HUES64 (cell line): ENCODE measurements at regions not wholly inside any gene's neighbourhood (a gene's known extent, or its start where the extent isn't known, plus 50 kb on each side); places are given as distances from the start of the nearest gene placed in this dataset.

Source experiments
- H3K27ac ChIP-seq: 2 replicates; pipeline ENCODE4 v1.7.0; 2013; ENCODE audit warnings: low read depth, low read length, inconsistent platforms
- H3K27me3 ChIP-seq: 2 replicates; pipeline ENCODE4 v1.6.1; 2013; ENCODE audit warnings: mild to moderate bottlenecking, low read length; ENCODE audit not compliant: insufficient read depth
- H3K36me3 ChIP-seq: 2 replicates; pipeline ENCODE4 v1.6.1; 2013; ENCODE audit warnings: mild to moderate bottlenecking, low read length; ENCODE audit not compliant: insufficient read depth
- H3K4me1 ChIP-seq: 2 replicates; pipeline ENCODE4 v1.6.1; 2013; ENCODE audit warnings: mild to moderate bottlenecking, low read length, moderate library complexity; ENCODE audit not compliant: insufficient read depth
- H3K4me3 ChIP-seq: 2 replicates; pipeline ENCODE4 v1.5.1; 2013; ENCODE audit warnings: mild to moderate bottlenecking, low read length, moderate library complexity
- H3K9ac ChIP-seq: 2 replicates; pipeline ENCODE4 v1.6.1; 2013; ENCODE audit warnings: mild to moderate bottlenecking, low read depth, low read length
- H3K9me3 ChIP-seq: 2 replicates; pipeline ENCODE4 v1.6.1; 2013; ENCODE audit warnings: low read depth, low read length; ENCODE audit not compliant: insufficient read depth
- WGBS: fragments of 150-250, 120-280 bp; methylation state at CpG from one replicate; pipeline ENCODE4 v1.1.7; 2013; ENCODE audit warnings: missing lambda C conversion rate; 5-methylcytosine and 5-hydroxymethylcytosine counted together

DNA sequence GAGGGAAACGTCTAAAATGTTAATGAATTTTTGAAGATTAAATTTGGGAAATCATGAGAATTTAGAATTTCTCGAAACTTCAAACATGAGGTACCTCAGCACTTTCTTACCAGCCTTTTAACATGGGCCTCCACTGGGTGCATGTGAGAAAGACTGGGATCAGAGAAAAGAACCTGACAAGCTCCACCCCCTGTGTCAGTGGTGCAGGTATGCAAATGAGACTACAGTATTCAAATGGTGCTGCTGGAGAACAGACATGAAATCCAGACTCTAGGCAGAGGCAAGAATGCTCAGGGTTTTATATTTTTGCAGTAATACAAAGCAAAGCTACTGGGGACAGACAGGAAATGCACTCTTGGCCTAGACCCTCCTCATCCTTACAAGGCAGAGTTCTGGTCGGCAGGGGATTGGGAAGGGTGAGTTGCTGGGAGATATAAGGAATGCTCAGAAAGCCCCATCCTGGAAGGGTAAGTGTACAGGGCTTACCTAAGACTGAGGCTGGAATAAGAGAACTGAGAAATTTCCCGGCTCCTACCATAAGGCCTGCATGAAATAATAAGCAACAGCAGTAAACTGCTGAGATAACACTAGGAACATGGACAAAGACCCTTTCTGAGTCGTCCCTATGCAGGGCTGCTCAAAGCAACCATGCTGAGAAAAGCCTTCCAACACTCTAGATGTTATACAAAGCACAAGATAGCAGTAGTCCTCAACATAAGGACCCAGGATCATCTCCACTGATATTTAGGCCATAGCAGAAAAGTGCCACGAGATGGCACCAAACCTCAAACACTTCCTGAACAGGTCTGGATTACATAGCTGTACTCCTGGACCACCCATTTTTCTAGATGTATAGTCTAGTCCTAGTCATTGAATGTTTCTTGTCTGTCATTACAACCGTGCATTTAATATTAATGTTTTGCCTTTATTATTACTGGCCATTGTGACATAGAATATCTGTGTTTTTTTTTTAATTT, 260.8 kb downstream of the RASSF9 start:
- Histone ChIP-seq H3K4me3 (no peak overlapping the region), H3K9ac (no peak overlapping the region), H3K36me3 (no peaks in the 10 kb centered on the region), H3K4me1 (peaks cover 10% of the 10 kb centered on the region), H3K27me3 (no peaks in the 10 kb centered on the region), H3K9me3 (no peaks in the 10 kb centered on the region), H3K27ac (no peak overlapping the region)
- 56% methylated on average over 7 of the region's 7 CpGs for WGBS

- WGBS, result 96% methylated on average over 3 of the region's 3 CpGs
These were observed 255.5 kb downstream of the RASSF9 start for GRCh38 chr12:85580562-85581168.

DNA sequence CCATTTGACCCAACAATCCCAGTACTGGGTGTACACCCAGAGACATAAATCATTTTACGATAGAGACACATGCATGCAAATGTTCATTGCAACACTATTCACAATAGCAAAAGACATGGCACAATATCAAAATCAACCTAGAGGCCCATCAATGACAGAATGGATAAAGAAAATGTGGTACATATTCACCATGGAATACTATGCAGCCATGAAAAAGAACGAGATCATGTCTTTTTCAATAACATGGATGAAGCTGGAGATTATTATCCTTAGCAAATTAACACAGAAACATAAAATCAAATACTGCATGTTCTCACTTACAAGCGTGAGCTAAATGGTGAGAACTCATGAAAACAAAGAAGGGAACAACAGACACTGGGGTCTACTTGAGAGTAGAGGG, 249.1 kb downstream of the RASSF9 start:
- H3K27me3 ChIP-seq, result no peaks in the 10 kb centered on the region
- WGBS, result over 99% methylated on average over 3 of the region's 3 CpGs
- H3K36me3 ChIP-seq, result no peaks in the 10 kb centered on the region
- no peak overlapping the region for H3K9ac ChIP-seq
- peaks cover 5% of the 10 kb centered on the region for H3K9me3 ChIP-seq
- peaks cover 14% of the 10 kb centered on the region; the same call in 1 of the 2 replicates for H3K4me1 ChIP-seq
- H3K4me3 ChIP-seq, result no peak overlapping the region
- no peak overlapping the region for H3K27ac ChIP-seq

More at GRCh38 chr12:85580562-85581168, 255.5 kb downstream of the RASSF9 start:
- H3K27ac ChIP-seq, result no peak overlapping the region
- H3K9ac ChIP-seq, result no peak overlapping the region
- H3K36me3 ChIP-seq, result no peaks in the 10 kb centered on the region
- no peaks in the 10 kb centered on the region for H3K9me3 ChIP-seq
- H3K27me3 ChIP-seq, result no peaks in the 10 kb centered on the region
- no peaks in the 10 kb centered on the region for H3K4me1 ChIP-seq
- H3K4me3 ChIP-seq, result no peak overlapping the region

DNA sequence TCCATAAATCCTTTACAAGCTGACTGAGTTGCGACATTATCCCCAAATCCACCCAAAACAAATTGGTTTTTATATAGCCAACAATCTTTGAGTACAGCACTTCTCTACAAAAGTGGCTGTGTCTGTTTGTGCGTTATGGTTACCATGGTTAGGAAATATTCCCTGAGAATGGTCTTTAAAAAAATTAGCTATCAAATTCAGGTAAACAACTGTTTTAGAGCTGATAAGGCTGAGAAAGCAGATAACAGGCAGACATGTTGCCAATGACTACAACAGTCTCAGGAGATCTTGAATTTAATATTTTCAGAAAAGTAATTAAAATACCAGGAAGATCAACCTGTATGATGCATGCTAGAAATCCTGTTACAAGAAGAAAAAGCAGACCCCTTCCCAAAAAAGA, 248.0 kb downstream of the RASSF9 start:
- H3K9me3 ChIP-seq, result peaks cover 5% of the 10 kb centered on the region
- H3K4me3 ChIP-seq, result no peak overlapping the region
- H3K27ac ChIP-seq, result no peak overlapping the region
- 95% methylated on average over 2 of the region's 2 CpGs for WGBS
- no peaks in the 10 kb centered on the region for H3K36me3 ChIP-seq
- H3K9ac ChIP-seq, result no peak overlapping the region
- peaks cover 14% of the 10 kb centered on the region; the same call in 1 of the 2 replicates for H3K4me1 ChIP-seq
- no peaks in the 10 kb centered on the region for H3K27me3 ChIP-seq

- Histone ChIP-seq H3K9ac (no peak overlapping the region), H3K36me3 (no peaks in the 10 kb centered on the region), H3K4me3 (no peak overlapping the region), H3K4me1 (no peaks in the 10 kb centered on the region), H3K9me3 (peaks cover 7% of the 10 kb centered on the region; the same call in 1 of the 2 replicates), H3K27me3 (no peaks in the 10 kb centered on the region), H3K27ac (no peak overlapping the region)
- 100% methylated on average over 1 of the region's 2 CpGs for WGBS
These were observed 235.4 kb downstream of the RASSF9 start for GRCh38 chr12:85600841-85601240.

DNA sequence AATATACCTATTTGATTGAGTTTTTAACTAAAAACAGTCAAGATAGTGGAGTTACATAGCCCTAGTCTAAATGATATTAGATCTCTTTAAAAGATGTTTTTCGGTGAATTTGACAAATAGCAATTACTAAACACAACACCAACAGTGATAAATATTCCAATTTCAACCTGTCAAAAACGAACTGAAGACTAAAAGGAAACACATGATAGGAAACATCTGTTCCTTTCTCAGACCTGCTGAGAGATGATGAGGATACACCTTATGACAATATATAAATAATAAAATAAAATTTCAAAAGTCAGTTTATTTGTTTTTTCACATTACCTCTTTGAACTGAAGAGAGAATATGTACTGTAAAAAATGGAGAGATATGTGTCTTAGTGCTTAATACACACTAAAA, 232.7 kb downstream of the RASSF9 start:
- no peak overlapping the region for H3K9ac ChIP-seq
- H3K27me3 ChIP-seq, result no peaks in the 10 kb centered on the region
- H3K27ac ChIP-seq, result no peak overlapping the region
- H3K4me1 ChIP-seq, result no peaks in the 10 kb centered on the region
- 89% methylated on average over 2 of the region's 2 CpGs for WGBS
- no peaks in the 10 kb centered on the region for H3K9me3 ChIP-seq
- no peaks in the 10 kb centered on the region for H3K36me3 ChIP-seq
- H3K4me3 ChIP-seq, result no peak overlapping the region

DNA sequence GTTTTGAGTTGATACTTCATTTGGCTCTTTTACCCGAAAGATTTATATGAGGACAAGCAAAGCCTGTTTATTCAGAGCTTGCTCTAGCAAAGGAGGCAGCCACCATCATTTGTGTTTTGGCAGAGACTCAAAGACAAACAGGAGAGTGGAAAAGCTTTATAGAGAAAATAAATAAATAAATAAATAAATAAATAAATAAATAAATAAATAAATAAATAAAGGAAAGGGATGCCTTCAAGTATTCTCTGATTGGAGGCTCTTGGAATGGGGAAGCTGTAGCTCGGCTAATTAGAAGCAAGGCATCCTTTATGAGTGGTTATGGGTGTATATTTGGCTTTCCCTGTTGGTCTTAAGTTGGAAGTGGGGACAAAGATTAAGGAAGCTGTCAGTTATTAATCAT, 229.8 kb downstream of the RASSF9 start:
- H3K9me3 ChIP-seq, result no peaks in the 10 kb centered on the region
- no peaks in the 10 kb centered on the region for H3K4me1 ChIP-seq
- no peaks in the 10 kb centered on the region for H3K27me3 ChIP-seq
- WGBS, result 95% methylated on average over 2 of the region's 2 CpGs
- no peak overlapping the region for H3K4me3 ChIP-seq
- no peak overlapping the region for H3K9ac ChIP-seq
- no peaks in the 10 kb centered on the region for H3K36me3 ChIP-seq
- no peak overlapping the region for H3K27ac ChIP-seq

GRCh38 chr12:85609778-85610177, 226.4 kb downstream of the RASSF9 start:
- Histone ChIP-seq H3K36me3 (no peaks in the 10 kb centered on the region), H3K9me3 (no peaks in the 10 kb centered on the region), H3K9ac (no peak overlapping the region), H3K4me3 (no peak overlapping the region), H3K27ac (no peak overlapping the region), H3K27me3 (no peaks in the 10 kb centered on the region), H3K4me1 (no peaks in the 10 kb centered on the region)
- 99% methylated on average over 2 of the region's 2 CpGs for WGBS

- H3K4me3 ChIP-seq, result no peak overlapping the region
- no peak overlapping the region for H3K9ac ChIP-seq
- no peaks in the 10 kb centered on the region for H3K36me3 ChIP-seq
- no peak overlapping the region for H3K27ac ChIP-seq
- H3K4me1 ChIP-seq, result no peaks in the 10 kb centered on the region
- no peaks in the 10 kb centered on the region for H3K27me3 ChIP-seq
- H3K9me3 ChIP-seq, result no peaks in the 10 kb centered on the region
- WGBS, result 98% methylated on average over 3 of the region's 4 CpGs
These were observed 226.0 kb downstream of the RASSF9 start for GRCh38 chr12:85610194-85610593.

- Histone ChIP-seq H3K4me1 (0 out of 2 replicates have a peak, but pooled peaks cover 6% of the 10 kb centered on the region), H3K36me3 (no peaks in the 10 kb centered on the region), H3K9ac (no peak overlapping the region), H3K27me3 (no peaks in the 10 kb centered on the region), H3K9me3 (no peaks in the 10 kb centered on the region), H3K4me3 (no peak overlapping the region), H3K27ac (no peak overlapping the region)
- 98% methylated on average over 2 of the region's 2 CpGs for WGBS
These were observed 220.0 kb downstream of the RASSF9 start for GRCh38 chr12:85616201-85616600.

DNA sequence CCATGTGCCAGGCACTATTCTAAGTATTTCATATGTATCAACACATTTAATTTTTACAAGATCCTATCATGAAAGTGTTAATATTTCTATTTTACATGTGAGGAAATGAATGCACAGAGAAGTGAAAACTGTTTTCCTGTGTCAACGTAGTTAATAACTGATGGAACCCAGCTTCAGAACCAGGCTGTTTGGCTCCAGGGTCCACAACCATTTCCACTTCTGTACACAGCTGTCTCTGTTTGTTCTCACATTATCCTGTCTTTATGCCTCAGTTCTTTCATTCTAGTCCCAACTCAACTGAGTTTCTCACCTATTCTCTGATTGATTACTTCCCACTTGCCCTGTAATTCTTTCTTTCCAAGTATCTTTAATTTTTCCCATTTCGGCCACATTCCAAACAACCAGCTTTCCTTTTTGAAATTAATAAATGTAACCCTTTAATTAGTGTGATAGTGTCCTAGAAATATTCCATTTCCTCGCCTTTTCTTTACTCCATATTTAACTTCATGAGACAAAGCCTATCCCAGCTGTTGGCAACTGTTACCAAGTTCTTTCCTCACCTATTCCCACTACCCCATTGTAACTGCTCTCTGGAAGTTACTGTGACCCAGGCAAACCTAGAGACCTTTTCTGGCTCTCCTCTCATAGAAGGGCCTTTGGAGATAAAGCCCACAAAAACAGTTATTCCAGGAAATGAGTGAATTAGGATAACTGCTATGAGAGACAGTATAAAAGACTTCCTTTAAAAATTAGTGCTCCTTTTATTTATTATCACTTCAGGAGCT, 218.7 kb downstream of the RASSF9 start:
- WGBS, result 91% methylated on average over 3 of the region's 3 CpGs
- Histone ChIP-seq H3K4me3 (no peak overlapping the region), H3K36me3 (no peaks in the 10 kb centered on the region), H3K27me3 (no peaks in the 10 kb centered on the region), H3K27ac (no peak overlapping the region), H3K4me1 (0 out of 2 replicates have a peak, but pooled peaks cover 10% of the 10 kb centered on the region), H3K9me3 (no peaks in the 10 kb centered on the region), H3K9ac (no peak overlapping the region)
